ENCODE measurements at regions not wholly inside any gene's neighbourhood (a gene's known extent, or its start where the extent isn't known, plus 50 kb on each side); places are given as distances from the start of the nearest gene placed in this dataset.

DNA sequence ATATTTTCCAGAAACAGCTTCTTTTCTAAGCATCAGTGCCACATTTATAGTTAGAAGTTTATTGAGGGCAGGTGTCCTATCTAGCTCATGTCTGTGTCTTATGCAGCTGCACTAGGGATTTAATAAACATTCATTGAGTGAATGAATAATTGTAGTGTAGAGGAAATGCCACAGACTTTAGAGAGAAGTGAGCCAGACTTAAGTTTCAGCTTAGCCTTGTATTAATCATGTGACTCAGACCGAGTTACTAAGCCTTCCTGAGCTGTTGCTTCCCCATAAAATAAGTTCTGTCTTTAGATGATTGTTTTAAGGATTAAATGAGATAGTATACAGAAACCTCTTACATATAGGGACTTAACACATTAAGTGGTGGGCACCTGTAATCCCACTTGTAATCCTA, 236.1 kb upstream of the DDHD1 start:
- Histone ChIP-seq H3K14ac (ENCODE audit: low read length) (no peak overlapping the region), H2BK5ac (ENCODE audit: low read depth, low read length, poor library complexity) (no peak overlapping the region), H3K27ac (ENCODE audit: low read depth, low read length) (no peak overlapping the region), H2BK12ac (ENCODE audit: low read length) (no peak overlapping the region), H4K91ac (ENCODE audit: low read depth, low read length) (no peak overlapping the region), H3K79me2 (ENCODE audit: control insufficient read depth, insufficient read depth, low read length, poor library complexity) (no peaks in the 10 kb centered on the region), H3K23ac (ENCODE audit: low read length) (no peak overlapping the region), H3K4me2 (ENCODE audit: low read length) (no peak overlapping the region), H4K12ac (ENCODE audit: low read depth, low read length) (no peak overlapping the region), H3K18ac (ENCODE audit: low read length) (no peak overlapping the region), H3K79me1 (ENCODE audit: low read length) (no peaks in the 10 kb centered on the region), H3K4ac (ENCODE audit: low read depth, low read length) (no peak overlapping the region), H2AK5ac (ENCODE audit: low read length) (no peak overlapping the region), H3K9me3 (ENCODE audit: insufficient read depth, low read depth, low read length) (no peaks in the 10 kb centered on the region), H3K4me1 (ENCODE audit: control insufficient read depth in 1 of 2, insufficient read depth in 2 of 2, low read length in 2 of 2) (no peaks in the 10 kb centered on the region), H4K8ac (ENCODE audit: low read depth, low read length) (no peak overlapping the region), H2BK120ac (ENCODE audit: insufficient read depth, low read length, poor library complexity) (no peak overlapping the region), H2AFZ (ENCODE audit: insufficient read depth, low read length, poor library complexity) (no peak overlapping the region), H3K4me3 (ENCODE audit: low read depth, low read length) (no peak overlapping the region), H3K36me3 (ENCODE audit: control insufficient read depth in 1 of 2, insufficient read depth in 2 of 2, low read length in 2 of 2) (no peaks in the 10 kb centered on the region), H3K9ac (ENCODE audit: low read length) (no peak overlapping the region), H3K27me3 (ENCODE audit: insufficient read depth, low read length) (no peaks in the 10 kb centered on the region)
- DNase-seq, result no peak
- WGBS (ENCODE audit: extremely low coverage, insufficient coverage, insufficient read length), result no CpG with 5 or more reads among the region's 1 CpG

DNA sequence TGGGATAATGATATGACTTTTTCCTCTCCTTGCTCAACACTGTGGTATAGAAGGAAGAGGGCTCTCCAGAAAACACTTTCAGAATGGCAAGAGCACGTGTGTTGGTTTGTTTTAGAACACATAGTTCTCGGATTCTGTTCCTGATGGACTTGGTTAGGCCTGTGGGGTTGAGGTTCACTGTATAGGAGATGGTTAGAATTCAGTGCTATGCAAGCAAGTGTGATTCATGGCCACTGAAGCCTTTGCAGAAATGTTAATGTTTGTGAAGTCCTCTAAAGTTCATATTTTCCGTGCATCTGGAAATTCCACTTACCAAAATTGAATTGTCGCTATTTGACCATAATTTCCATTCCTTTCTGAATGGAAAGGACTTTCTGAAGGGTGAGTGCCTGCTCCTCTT, 233.2 kb upstream of the DDHD1 start:
- Histone ChIP-seq H3K4me1 (ENCODE audit: control insufficient read depth in 1 of 2, insufficient read depth in 2 of 2, low read length in 2 of 2) (no peaks in the 10 kb centered on the region), H3K4me2 (ENCODE audit: low read length) (no peak overlapping the region), H2AFZ (ENCODE audit: insufficient read depth, low read length, poor library complexity) (no peak overlapping the region), H3K27ac (ENCODE audit: low read depth, low read length) (no peak overlapping the region), H4K12ac (ENCODE audit: low read depth, low read length) (no peak overlapping the region), H4K91ac (ENCODE audit: low read depth, low read length) (no peak overlapping the region), H3K36me3 (ENCODE audit: control insufficient read depth in 1 of 2, insufficient read depth in 2 of 2, low read length in 2 of 2) (no peaks in the 10 kb centered on the region), H4K8ac (ENCODE audit: low read depth, low read length) (no peak overlapping the region), H3K27me3 (ENCODE audit: insufficient read depth, low read length) (no peaks in the 10 kb centered on the region), H3K79me2 (ENCODE audit: control insufficient read depth, insufficient read depth, low read length, poor library complexity) (no peaks in the 10 kb centered on the region), H2BK120ac (ENCODE audit: insufficient read depth, low read length, poor library complexity) (no peak overlapping the region), H2AK5ac (ENCODE audit: low read length) (no peak overlapping the region), H3K23ac (ENCODE audit: low read length) (no peak overlapping the region), H3K14ac (ENCODE audit: low read length) (no peak overlapping the region), H3K9me3 (ENCODE audit: insufficient read depth, low read depth, low read length) (no peaks in the 10 kb centered on the region), H3K4ac (ENCODE audit: low read depth, low read length) (no peak overlapping the region), H3K18ac (ENCODE audit: low read length) (no peak overlapping the region), H3K79me1 (ENCODE audit: low read length) (no peaks in the 10 kb centered on the region), H2BK12ac (ENCODE audit: low read length) (no peak overlapping the region), H2BK5ac (ENCODE audit: low read depth, low read length, poor library complexity) (no peak overlapping the region), H3K9ac (ENCODE audit: low read length) (no peak overlapping the region), H3K4me3 (ENCODE audit: low read depth, low read length) (no peak overlapping the region)
- WGBS (ENCODE audit: extremely low coverage, insufficient coverage, insufficient read length), result no CpG with 5 or more reads among the region's 4 CpGs
- DNase-seq, result no peak

GRCh38 chr14:53384536-53384935, 231.4 kb upstream of the DDHD1 start:
- H3K79me2 ChIP-seq (ENCODE audit: control insufficient read depth, insufficient read depth, low read length, poor library complexity), result no peaks in the 10 kb centered on the region
- no peak overlapping the region for H4K8ac ChIP-seq (ENCODE audit: low read depth, low read length)
- H3K4me2 ChIP-seq (ENCODE audit: low read length), result no peak overlapping the region
- H3K18ac ChIP-seq (ENCODE audit: low read length), result no peak overlapping the region
- no peak for DNase-seq
- H2BK120ac ChIP-seq (ENCODE audit: insufficient read depth, low read length, poor library complexity), result no peak overlapping the region
- H3K4ac ChIP-seq (ENCODE audit: low read depth, low read length), result no peak overlapping the region
- WGBS (ENCODE audit: extremely low coverage, insufficient coverage, insufficient read length), result 100% methylated on average over 3 of the region's 5 CpGs
- no peak overlapping the region for H2AFZ ChIP-seq (ENCODE audit: insufficient read depth, low read length, poor library complexity)
- no peak overlapping the region for H4K91ac ChIP-seq (ENCODE audit: low read depth, low read length)
- no peak overlapping the region for H2BK12ac ChIP-seq (ENCODE audit: low read length)
- no peak overlapping the region for H3K4me3 ChIP-seq (ENCODE audit: low read depth, low read length)
- no peaks in the 10 kb centered on the region for H3K79me1 ChIP-seq (ENCODE audit: low read length)
- no peak overlapping the region for H4K12ac ChIP-seq (ENCODE audit: low read depth, low read length)
- H3K9ac ChIP-seq (ENCODE audit: low read length), result no peak overlapping the region
- H2AK5ac ChIP-seq (ENCODE audit: low read length), result no peak overlapping the region
- no peak overlapping the region for H3K27ac ChIP-seq (ENCODE audit: low read depth, low read length)
- H3K23ac ChIP-seq (ENCODE audit: low read length), result no peak overlapping the region
- no peaks in the 10 kb centered on the region for H3K36me3 ChIP-seq (ENCODE audit: control insufficient read depth in 1 of 2, insufficient read depth in 2 of 2, low read length in 2 of 2)
- H3K4me1 ChIP-seq (ENCODE audit: control insufficient read depth in 1 of 2, insufficient read depth in 2 of 2, low read length in 2 of 2), result no peaks in the 10 kb centered on the region
- H2BK5ac ChIP-seq (ENCODE audit: low read depth, low read length, poor library complexity), result no peak overlapping the region
- H3K14ac ChIP-seq (ENCODE audit: low read length), result no peak overlapping the region
- no peaks in the 10 kb centered on the region for H3K27me3 ChIP-seq (ENCODE audit: insufficient read depth, low read length)
- no peaks in the 10 kb centered on the region for H3K9me3 ChIP-seq (ENCODE audit: insufficient read depth, low read depth, low read length)

DNA sequence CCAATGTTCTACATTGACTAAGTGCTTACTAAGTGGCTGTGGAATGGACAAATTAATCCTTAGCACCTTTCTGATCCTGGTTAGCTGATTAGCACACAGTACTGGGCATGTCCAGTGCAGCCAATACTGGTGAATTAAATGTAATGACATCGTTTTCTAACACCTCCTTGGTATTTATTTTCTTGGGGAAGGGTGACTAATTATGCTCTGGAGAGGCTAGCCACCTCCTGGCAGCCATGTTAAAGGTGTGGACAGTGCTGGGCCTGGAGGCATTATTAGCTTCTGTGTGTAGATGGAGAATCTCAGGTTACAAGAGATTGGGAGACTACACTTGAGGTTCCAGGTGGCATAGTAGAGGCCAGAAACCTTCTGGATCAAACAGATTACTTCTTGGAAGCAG, 230.9 kb upstream of the DDHD1 start:
- no peaks in the 10 kb centered on the region for H3K79me2 ChIP-seq (ENCODE audit: control insufficient read depth, insufficient read depth, low read length, poor library complexity)
- no peak overlapping the region for H4K12ac ChIP-seq (ENCODE audit: low read depth, low read length)
- H3K14ac ChIP-seq (ENCODE audit: low read length), result no peak overlapping the region
- H3K9ac ChIP-seq (ENCODE audit: low read length), result no peak overlapping the region
- no CpG with 5 or more reads among the region's 1 CpG for WGBS (ENCODE audit: extremely low coverage, insufficient coverage, insufficient read length)
- H2BK12ac ChIP-seq (ENCODE audit: low read length), result no peak overlapping the region
- H3K79me1 ChIP-seq (ENCODE audit: low read length), result no peaks in the 10 kb centered on the region
- no peak overlapping the region for H4K8ac ChIP-seq (ENCODE audit: low read depth, low read length)
- H2BK120ac ChIP-seq (ENCODE audit: insufficient read depth, low read length, poor library complexity), result no peak overlapping the region
- no peak overlapping the region for H4K91ac ChIP-seq (ENCODE audit: low read depth, low read length)
- H3K23ac ChIP-seq (ENCODE audit: low read length), result no peak overlapping the region
- no peaks in the 10 kb centered on the region for H3K36me3 ChIP-seq (ENCODE audit: control insufficient read depth in 1 of 2, insufficient read depth in 2 of 2, low read length in 2 of 2)
- H2AK5ac ChIP-seq (ENCODE audit: low read length), result no peak overlapping the region
- no peaks in the 10 kb centered on the region for H3K9me3 ChIP-seq (ENCODE audit: insufficient read depth, low read depth, low read length)
- H3K4ac ChIP-seq (ENCODE audit: low read depth, low read length), result no peak overlapping the region
- DNase-seq, result no peak
- no peaks in the 10 kb centered on the region for H3K27me3 ChIP-seq (ENCODE audit: insufficient read depth, low read length)
- H2BK5ac ChIP-seq (ENCODE audit: low read depth, low read length, poor library complexity), result no peak overlapping the region
- H3K4me2 ChIP-seq (ENCODE audit: low read length), result no peak overlapping the region
- no peaks in the 10 kb centered on the region for H3K4me1 ChIP-seq (ENCODE audit: control insufficient read depth in 1 of 2, insufficient read depth in 2 of 2, low read length in 2 of 2)
- no peak overlapping the region for H2AFZ ChIP-seq (ENCODE audit: insufficient read depth, low read length, poor library complexity)
- no peak overlapping the region for H3K4me3 ChIP-seq (ENCODE audit: low read depth, low read length)
- no peak overlapping the region for H3K18ac ChIP-seq (ENCODE audit: low read length)
- no peak overlapping the region for H3K27ac ChIP-seq (ENCODE audit: low read depth, low read length)
